Activated naive CD4-positive, alpha-beta T cell treated with anti-CD3 and anti-CD28 coated beads, Interleukin-2, amount 50 U/mL, for 24 hours (primary cell): ENCODE measurements at regions not wholly inside any gene's neighbourhood (a gene's known extent, or its start where the extent isn't known, plus 50 kb on each side); places are given as distances from the start of the nearest gene placed in this dataset.

Experiments used
- H3K27ac Mint-ChIP-seq: one replicate; pipeline ENCODE4 v1.8.0; 2021; ENCODE audit warnings: mild to moderate bottlenecking, mixed read lengths
- H3K27me3 Mint-ChIP-seq: one replicate; pipeline ENCODE4 v1.8.0; 2021; ENCODE audit warnings: mixed read lengths
- H3K36me3 Mint-ChIP-seq: one replicate; pipeline ENCODE4 v1.8.0; 2021; ENCODE audit warnings: mixed read lengths
- H3K4me1 Mint-ChIP-seq: one replicate; pipeline ENCODE4 v1.8.0; 2021; ENCODE audit warnings: mixed read lengths
- H3K4me3 Mint-ChIP-seq: one replicate; pipeline ENCODE4 v1.8.0; 2021; ENCODE audit warnings: mild to moderate bottlenecking, mixed read lengths
- H3K9me3 Mint-ChIP-seq: one replicate; pipeline ENCODE4 v1.8.0; 2021; ENCODE audit warnings: mixed read lengths

GRCh38 chr10:128708182-128708581, 582.0 kb upstream of the MKI67 start:
- Mint-ChIP-seq H3K9me3 (peaks cover 6% of the 10 kb centered on the region), H3K4me3 (no peak overlapping the region), H3K27ac (no peak overlapping the region), H3K27me3 (peaks cover 7% of the 10 kb centered on the region), H3K36me3 (no peaks in the 10 kb centered on the region), H3K4me1 (no peaks in the 10 kb centered on the region)

GRCh38 chr10:128709686-128710085, 583.5 kb upstream of the MKI67 start:
- peaks cover 7% of the 10 kb centered on the region for H3K27me3 Mint-ChIP-seq
- no peaks in the 10 kb centered on the region for H3K36me3 Mint-ChIP-seq
- no peak overlapping the region for H3K27ac Mint-ChIP-seq
- H3K4me1 Mint-ChIP-seq = no peaks in the 10 kb centered on the region
- H3K4me3 Mint-ChIP-seq = no peak overlapping the region
- H3K9me3 Mint-ChIP-seq = peaks cover 3% of the 10 kb centered on the region

- Mint-ChIP-seq H3K4me3 (no peak overlapping the region), H3K27me3 (peaks cover 7% of the 10 kb centered on the region), H3K27ac (no peak overlapping the region), H3K4me1 (no peaks in the 10 kb centered on the region), H3K9me3 (no peaks in the 10 kb centered on the region), H3K36me3 (no peaks in the 10 kb centered on the region)
These were observed 584.0 kb upstream of the MKI67 start for GRCh38 chr10:128710098-128710797.

- Mint-ChIP-seq H3K27ac (no peak overlapping the region), H3K36me3 (no peaks in the 10 kb centered on the region), H3K4me1 (no peaks in the 10 kb centered on the region), H3K4me3 (no peak overlapping the region), H3K9me3 (no peaks in the 10 kb centered on the region), H3K27me3 (peaks cover 7% of the 10 kb centered on the region)
These were observed 584.6 kb upstream of the MKI67 start for GRCh38 chr10:128710798-128711183.

- Mint-ChIP-seq H3K4me3 (no peak overlapping the region), H3K36me3 (no peaks in the 10 kb centered on the region), H3K27me3 (peaks cover 6% of the 10 kb centered on the region), H3K9me3 (no peaks in the 10 kb centered on the region), H3K4me1 (no peaks in the 10 kb centered on the region), H3K27ac (no peak overlapping the region)
These were observed 585.6 kb upstream of the MKI67 start for GRCh38 chr10:128711806-128712205.

- H3K4me1 Mint-ChIP-seq = no peaks in the 10 kb centered on the region
- H3K27me3 Mint-ChIP-seq = peaks cover 6% of the 10 kb centered on the region
- no peaks in the 10 kb centered on the region for H3K9me3 Mint-ChIP-seq
- no peaks in the 10 kb centered on the region for H3K36me3 Mint-ChIP-seq
- no peak overlapping the region for H3K27ac Mint-ChIP-seq
- H3K4me3 Mint-ChIP-seq = no peak overlapping the region
These were observed 586.6 kb upstream of the MKI67 start for GRCh38 chr10:128712661-128713400.

GRCh38 chr10:128713471-128713870, 587.2 kb upstream of the MKI67 start:
- no peaks in the 10 kb centered on the region for H3K4me1 Mint-ChIP-seq
- H3K27me3 Mint-ChIP-seq = peaks cover 6% of the 10 kb centered on the region
- H3K36me3 Mint-ChIP-seq = no peaks in the 10 kb centered on the region
- H3K27ac Mint-ChIP-seq = no peak overlapping the region
- H3K9me3 Mint-ChIP-seq = no peaks in the 10 kb centered on the region
- H3K4me3 Mint-ChIP-seq = no peak overlapping the region

- H3K36me3 Mint-ChIP-seq = no peaks in the 10 kb centered on the region
- no peaks in the 10 kb centered on the region for H3K4me1 Mint-ChIP-seq
- no peak overlapping the region for H3K27ac Mint-ChIP-seq
- H3K4me3 Mint-ChIP-seq = no peak overlapping the region
- no peaks in the 10 kb centered on the region for H3K9me3 Mint-ChIP-seq
- peaks cover 6% of the 10 kb centered on the region for H3K27me3 Mint-ChIP-seq
These were observed 587.8 kb upstream of the MKI67 start for GRCh38 chr10:128713874-128714570.

GRCh38 chr10:128714644-128715415, 588.6 kb upstream of the MKI67 start:
- peaks cover 4% of the 10 kb centered on the region for H3K27me3 Mint-ChIP-seq

GRCh38 chr10:128716181-128716580, 590.0 kb upstream of the MKI67 start:
- Mint-ChIP-seq H3K9me3 (no peaks in the 10 kb centered on the region), H3K36me3 (no peaks in the 10 kb centered on the region), H3K4me3 (no peak overlapping the region), H3K27ac (no peak overlapping the region), H3K4me1 (no peaks in the 10 kb centered on the region), H3K27me3 (peaks cover 3% of the 10 kb centered on the region)

More at GRCh38 chr10:128714644-128715415, 588.6 kb upstream of the MKI67 start:
- H3K4me1 Mint-ChIP-seq = no peaks in the 10 kb centered on the region
- H3K27ac Mint-ChIP-seq = no peak overlapping the region
- H3K9me3 Mint-ChIP-seq = no peaks in the 10 kb centered on the region
- no peaks in the 10 kb centered on the region for H3K36me3 Mint-ChIP-seq
- H3K4me3 Mint-ChIP-seq = no peak overlapping the region

GRCh38 chr10:128721963-128722445, 595.8 kb upstream of the MKI67 start:
- Mint-ChIP-seq H3K36me3 (no peaks in the 10 kb centered on the region), H3K27me3 (no peaks in the 10 kb centered on the region), H3K9me3 (no peaks in the 10 kb centered on the region), H3K27ac (no peak overlapping the region), H3K4me3 (no peak overlapping the region), H3K4me1 (no peaks in the 10 kb centered on the region)

GRCh38 chr10:128722947-128723346, 596.7 kb upstream of the MKI67 start:
- no peaks in the 10 kb centered on the region for H3K27me3 Mint-ChIP-seq
- no peaks in the 10 kb centered on the region for H3K36me3 Mint-ChIP-seq
- no peak overlapping the region for H3K27ac Mint-ChIP-seq
- H3K9me3 Mint-ChIP-seq = no peaks in the 10 kb centered on the region
- H3K4me1 Mint-ChIP-seq = no peaks in the 10 kb centered on the region
- no peak overlapping the region for H3K4me3 Mint-ChIP-seq

GRCh38 chr10:128723631-128724205, 597.5 kb upstream of the MKI67 start:
- Mint-ChIP-seq H3K36me3 (no peaks in the 10 kb centered on the region), H3K27me3 (no peaks in the 10 kb centered on the region), H3K27ac (no peak overlapping the region), H3K4me3 (no peak overlapping the region), H3K9me3 (no peaks in the 10 kb centered on the region), H3K4me1 (no peaks in the 10 kb centered on the region)

GRCh38 chr10:128725531-128725930, 599.3 kb upstream of the MKI67 start:
- Mint-ChIP-seq H3K9me3 (no peaks in the 10 kb centered on the region), H3K4me1 (no peaks in the 10 kb centered on the region), H3K27ac (no peak overlapping the region), H3K4me3 (no peak overlapping the region), H3K36me3 (no peaks in the 10 kb centered on the region), H3K27me3 (no peaks in the 10 kb centered on the region)

GRCh38 chr10:128727114-128727513, 600.9 kb upstream of the MKI67 start:
- Mint-ChIP-seq H3K36me3 (no peaks in the 10 kb centered on the region), H3K4me1 (no peaks in the 10 kb centered on the region), H3K9me3 (no peaks in the 10 kb centered on the region), H3K27me3 (no peaks in the 10 kb centered on the region), H3K4me3 (no peak overlapping the region), H3K27ac (no peak overlapping the region)
